GM19099 (cell line): ENCODE measurements at regions not wholly inside any gene's neighbourhood (a gene's known extent, or its start where the extent isn't known, plus 50 kb on each side); places are given as distances from the start of the nearest gene placed in this dataset.

Experiments
- POLR2A ChIP-seq: IDR thresholded peaks from 3 replicates; pipeline ENCODE4 v1.6.1; 2011; ENCODE audit warnings: low read depth; ENCODE audit not compliant: insufficient read length; ENCODE audit errors: extremely low read depth

GRCh38 chr16:85541619-85541979 is 71.5 kb upstream of the GSE1 start:
- no peak for TF ChIP-seq POLR2A

- no peak for TF ChIP-seq POLR2A
Measured at GRCh38 chr16:85541980-85542900, 70.9 kb upstream of the GSE1 start.

GRCh38 chr16:85543536-85543935 is 69.6 kb upstream of the GSE1 start:
- TF ChIP-seq POLR2A, result no peak

GRCh38 chr16:85544016-85544415 is 69.1 kb upstream of the GSE1 start:
- no peak for TF ChIP-seq POLR2A

- TF ChIP-seq POLR2A, result no peak
Measured at GRCh38 chr16:85544668-85545067, 68.5 kb upstream of the GSE1 start.

- TF ChIP-seq POLR2A, result no peak
Measured at GRCh38 chr16:85545227-85545818, 67.8 kb upstream of the GSE1 start.

GRCh38 chr16:85546585-85547447 is 66.3 kb upstream of the GSE1 start:
- TF ChIP-seq POLR2A, result no peak

GRCh38 chr16:85548375-85548774 is 64.7 kb upstream of the GSE1 start:
- no peak for TF ChIP-seq POLR2A

GRCh38 chr16:85549766-85550421 is 63.2 kb upstream of the GSE1 start:
- TF ChIP-seq POLR2A, result no peak

- no peak for TF ChIP-seq POLR2A
Measured at GRCh38 chr16:85550422-85550864, 62.7 kb upstream of the GSE1 start.

- TF ChIP-seq POLR2A, result no peak
Measured at GRCh38 chr16:85550953-85551924, 61.9 kb upstream of the GSE1 start.

- TF ChIP-seq POLR2A, result no peak
Measured at GRCh38 chr16:85552980-85553435, 60.1 kb upstream of the GSE1 start.

GRCh38 chr16:85553436-85554113 is 59.5 kb upstream of the GSE1 start:
- TF ChIP-seq POLR2A, result peak; percentile 60
